Transverse colon (tissue), 4 donors: ENCODE measurements at regions not wholly inside any gene's neighbourhood (a gene's known extent, or its start where the extent isn't known, plus 50 kb on each side); places are given as distances from the start of the nearest gene placed in this dataset.

Experiments
- DNase-seq: peaks from one replicate; pipeline ENCODE4 v3.0.0-alpha.2; 2019
- H3K27ac ChIP-seq, 4 donors: fragments of 200-600 bp; sonication (generic); 2 replicates each; pipeline ENCODE4 v1.5.1; 2016 to 2018; ENCODE audit warnings: inconsistent platforms in 4 of 4
- H3K27me3 ChIP-seq: fragments of 200-600 bp; sonication (generic); 2 replicates; pipeline ENCODE4 v1.5.1; 2017; ENCODE audit warnings: inconsistent platforms
- H3K36me3 ChIP-seq, 4 donors: fragments of 200-600 bp; sonication (generic); 2 replicates each; pipeline ENCODE4 v1.5.1; 2017 to 2019; ENCODE audit warnings: inconsistent platforms in 4 of 4
- H3K4me1 ChIP-seq, 4 donors: fragments of 200-600 bp; sonication (generic); 2 replicates each; pipeline ENCODE4 v1.5.1; 2017 to 2020; ENCODE audit warnings: inconsistent platforms in 4 of 4
- H3K4me3 ChIP-seq, 4 donors: fragments of 200-600 bp; sonication (generic); 1 replicate in 1 of 4; 2 replicates in 3 of 4; pipeline versions ENCODE4 v1.5.1 to v1.6.1; 2017 to 2019; ENCODE audit warnings: inconsistent platforms in 4 of 4
- H3K9me3 ChIP-seq, 2 donors: fragments of 200-600 bp; sonication (generic); 2 replicates each; pipeline ENCODE4 v1.5.1; 2017 to 2019; ENCODE audit warnings: inconsistent platforms in 2 of 2
- EP300 ChIP-seq: sonication (generic); formaldehyde crosslinking; IDR thresholded peaks from one replicate; pipeline ENCODE4 v1.6.1; 2017; ENCODE audit warnings: antibody characterized with exemption, low read depth
- POLR2A ChIP-seq: fragments of 450-650 bp; IDR thresholded peaks from one replicate; pipeline ENCODE4 v1.6.1; 2016; ENCODE audit warnings: antibody characterized with exemption, mild to moderate bottlenecking, moderate library complexity
- POLR2AphosphoS5 ChIP-seq, 3 donors: sonication (generic); formaldehyde crosslinking; IDR thresholded peaks; one replicate each; pipeline ENCODE4 v1.6.1; 2016; ENCODE audit warnings: antibody characterized with exemption in 3 of 3
- WGBS, 2 donors: methylation state at CpG; one replicate each; pipeline ENCODE4 v1.1.5; 2018; ENCODE audit warnings: low coverage in 1 of 2; 5-methylcytosine and 5-hydroxymethylcytosine counted together
- in situ Hi-C, 4 donors: fragments of 200-750 bp; cut with MboI; loops; one replicate each; pipeline versions ENCODE4 v1.15.0 to v1.15.1; 2017; ENCODE audit warnings: low sequenced_read_pairs in 3 of 4, low pct_ligation_motif_present in 1 of 4, low pct_unique_long_range_greater_than_20kb in 1 of 4
- intact Hi-C: fragments of 100-400 bp; cut with DNase I; formaldehyde crosslinking; loops from one replicate; pipeline ENCODE4 v1.15.1; 2023; ENCODE audit warnings: low total_unique reads
- TF ChIP-seq, protein P1 (sequence below), 5 experiments: fragments of 200-600 bp in 3 of 5; fragments of 450-650 bp in 2 of 5; sonication (generic) in 3 of 5; IDR thresholded peaks; 1 replicate in 2 of 5; 2 replicates in 3 of 5; pipeline ENCODE4 v1.5.1; 2016 to 2017; ENCODE audit warnings: antibody characterized with exemption in 5 of 5, inconsistent platforms in 3 of 5, mild to moderate bottlenecking in 2 of 5, moderate library complexity in 1 of 5

DNA sequence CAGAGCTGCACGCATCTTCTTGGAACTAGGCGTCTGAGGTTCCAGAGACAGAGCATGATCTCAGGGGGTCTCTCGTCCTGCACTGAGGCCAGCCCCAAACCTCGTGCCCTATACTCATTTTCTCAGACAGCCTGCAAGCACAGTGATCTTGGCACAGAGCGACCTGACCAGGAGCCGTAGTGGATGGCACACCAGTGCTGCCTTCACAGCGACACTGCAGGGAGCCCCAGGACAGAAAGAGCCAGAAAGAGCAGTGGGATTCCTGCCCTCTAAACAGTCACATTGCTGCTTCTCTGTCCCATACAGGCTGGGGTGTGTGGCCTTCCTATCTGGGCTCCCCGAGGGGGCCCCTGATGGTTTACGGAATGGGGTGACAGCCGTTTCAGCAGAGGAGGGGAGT lies 131.0 kb downstream of the RBFOX3 start:
- Histone ChIP-seq H3K27ac (no peak overlapping the region), H3K4me1 (no peaks in the 10 kb centered on the region), H3K4me3 (no peak overlapping the region), H3K36me3 (no peaks in the 10 kb centered on the region), H3K9me3 (no peaks in the 10 kb centered on the region), H3K27me3 (peaks cover 41% of the 10 kb centered on the region)
- in situ Hi-C loops = no loop called here
- intact Hi-C loops = no loop called here
- TF ChIP-seq POLR2AphosphoS5 (IDR thresholded peaks at IDR 0.05) (no peak), EP300 (no peak), POLR2A (no peak)
- TF ChIP-seq, protein P1, sequence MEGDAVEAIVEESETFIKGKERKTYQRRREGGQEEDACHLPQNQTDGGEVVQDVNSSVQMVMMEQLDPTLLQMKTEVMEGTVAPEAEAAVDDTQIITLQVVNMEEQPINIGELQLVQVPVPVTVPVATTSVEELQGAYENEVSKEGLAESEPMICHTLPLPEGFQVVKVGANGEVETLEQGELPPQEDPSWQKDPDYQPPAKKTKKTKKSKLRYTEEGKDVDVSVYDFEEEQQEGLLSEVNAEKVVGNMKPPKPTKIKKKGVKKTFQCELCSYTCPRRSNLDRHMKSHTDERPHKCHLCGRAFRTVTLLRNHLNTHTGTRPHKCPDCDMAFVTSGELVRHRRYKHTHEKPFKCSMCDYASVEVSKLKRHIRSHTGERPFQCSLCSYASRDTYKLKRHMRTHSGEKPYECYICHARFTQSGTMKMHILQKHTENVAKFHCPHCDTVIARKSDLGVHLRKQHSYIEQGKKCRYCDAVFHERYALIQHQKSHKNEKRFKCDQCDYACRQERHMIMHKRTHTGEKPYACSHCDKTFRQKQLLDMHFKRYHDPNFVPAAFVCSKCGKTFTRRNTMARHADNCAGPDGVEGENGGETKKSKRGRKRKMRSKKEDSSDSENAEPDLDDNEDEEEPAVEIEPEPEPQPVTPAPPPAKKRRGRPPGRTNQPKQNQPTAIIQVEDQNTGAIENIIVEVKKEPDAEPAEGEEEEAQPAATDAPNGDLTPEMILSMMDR (IDR thresholded peaks at IDR 0.05) = no peak
- 62% methylated on average over 9 of the region's 10 CpGs; no CpG with 5 or more reads in 1 of the 2 donors for WGBS, 2 donors
- DNase-seq = no peak

DNA sequence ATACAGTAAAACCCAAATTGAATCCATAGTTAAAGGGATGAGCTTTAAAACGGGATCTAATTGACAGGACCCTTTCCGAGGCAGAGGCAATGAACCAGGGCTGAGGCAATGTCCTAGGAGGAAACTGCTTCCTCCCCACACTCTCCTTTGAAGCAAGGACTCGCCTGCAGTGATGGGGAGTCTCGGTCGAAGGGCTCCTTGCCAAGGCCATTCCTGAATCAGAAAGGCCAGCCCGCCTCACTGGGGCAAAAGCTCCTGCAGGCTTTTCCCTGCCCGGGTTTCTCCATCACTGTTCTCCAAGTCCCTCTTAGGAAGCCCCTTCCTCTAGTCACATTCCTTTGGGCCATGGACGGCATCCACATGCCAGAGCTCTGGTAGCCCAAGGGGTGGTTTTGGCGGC lies 132.0 kb downstream of the RBFOX3 start:
- no peak overlapping the region for H3K27ac ChIP-seq
- TF ChIP-seq, protein P1 (IDR thresholded peaks at IDR 0.05) = no peak
- TF ChIP-seq POLR2AphosphoS5 (IDR thresholded peaks at IDR 0.05) (no peak), EP300 (no peak), POLR2A (no peak)
- H3K36me3 ChIP-seq = no peaks in the 10 kb centered on the region
- in situ Hi-C loops (no loop called here), intact Hi-C loops (no loop called here)
- no peaks in the 10 kb centered on the region for H3K9me3 ChIP-seq
- no peak for DNase-seq
- no peaks in the 10 kb centered on the region for H3K4me1 ChIP-seq
- WGBS, 2 donors = 61% methylated on average over 9 of the region's 9 CpGs; no CpG with 5 or more reads in 1 of the 2 donors
- H3K27me3 ChIP-seq = peaks cover 31% of the 10 kb centered on the region
- no peak overlapping the region for H3K4me3 ChIP-seq

DNA sequence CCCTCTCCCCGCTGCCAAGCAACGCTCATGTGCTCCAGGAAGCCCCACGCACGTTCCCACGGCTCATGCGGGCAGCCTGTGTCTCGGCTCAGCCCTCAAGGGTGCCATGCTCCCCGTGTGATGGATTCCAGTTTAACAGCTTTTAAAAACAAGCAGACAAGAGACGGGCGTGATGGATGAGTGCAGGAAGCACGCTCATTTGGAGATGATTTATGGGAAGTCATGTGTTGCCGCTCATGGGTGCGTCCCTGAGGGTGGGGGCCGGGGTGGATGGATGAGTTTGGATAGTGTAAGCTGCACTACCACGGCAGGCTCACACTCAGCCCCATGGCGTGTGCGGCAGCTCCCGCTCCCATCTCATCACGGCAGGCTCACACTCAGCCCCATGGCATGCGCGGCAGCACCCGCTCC lies 132.8 kb downstream of the RBFOX3 start:
- intact Hi-C loops (no loop called here), in situ Hi-C loops (no loop called here)
- Histone ChIP-seq H3K4me1 (no peaks in the 10 kb centered on the region), H3K4me3 (no peak overlapping the region), H3K27me3 (peaks cover 30% of the 10 kb centered on the region), H3K36me3 (no peaks in the 10 kb centered on the region), H3K9me3 (no peaks in the 10 kb centered on the region), H3K27ac (no peak overlapping the region)
- no peak for DNase-seq
- no peak for TF ChIP-seq EP300
- TF ChIP-seq, protein P1 (IDR thresholded peaks at IDR 0.05) = no peak
- no peak for TF ChIP-seq POLR2A
- no peak for TF ChIP-seq POLR2AphosphoS5 (IDR thresholded peaks at IDR 0.05)
- WGBS, 2 donors = 38% methylated on average over 22 of the region's 22 CpGs; no CpG with 5 or more reads in 1 of the 2 donors

DNA sequence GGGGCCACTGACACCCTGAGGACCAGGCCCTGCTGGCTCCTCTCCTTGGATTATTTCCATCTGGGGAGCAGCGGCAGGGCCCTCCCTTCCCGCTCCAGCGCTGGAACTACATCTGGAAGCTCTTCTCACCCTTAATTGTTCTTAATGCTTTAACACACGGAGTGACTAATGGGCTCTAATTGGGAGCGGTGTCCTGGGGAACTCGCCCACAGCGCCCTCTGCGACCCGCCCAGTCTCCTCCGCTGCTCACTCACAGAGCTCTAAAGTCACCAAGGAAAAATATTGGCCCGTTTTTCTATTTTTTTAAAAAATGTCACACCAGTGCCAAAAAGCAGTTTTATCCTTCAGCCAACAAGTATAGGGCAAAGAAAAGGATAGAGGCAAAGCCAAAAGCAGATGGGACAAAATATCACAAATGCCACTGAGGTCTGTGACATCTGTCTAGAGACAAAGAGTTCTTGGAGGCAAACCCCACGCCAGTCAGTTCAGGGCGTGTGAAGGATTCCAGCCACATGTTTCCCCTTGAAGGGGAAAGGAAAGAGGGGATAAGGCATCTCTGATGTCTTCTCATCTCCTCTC lies 134.7 kb downstream of the RBFOX3 start:
- in situ Hi-C loops (no loop called here), intact Hi-C loops (no loop called here)
- H3K9me3 ChIP-seq = no peaks in the 10 kb centered on the region
- TF ChIP-seq POLR2AphosphoS5 (IDR thresholded peaks at IDR 0.05) (no peak), EP300 (no peak), POLR2A (no peak)
- TF ChIP-seq, protein P1 (IDR thresholded peaks at IDR 0.05) = no peak
- H3K36me3 ChIP-seq = no peaks in the 10 kb centered on the region
- WGBS, 2 donors = 55 to 60% methylated on average over 3 to 13 of the region's 13 CpGs
- DNase-seq = no peak
- H3K4me3 ChIP-seq = no peak overlapping the region
- peaks cover 15% of the 10 kb centered on the region for H3K27me3 ChIP-seq
- H3K27ac ChIP-seq = no peak overlapping the region
- H3K4me1 ChIP-seq = no peaks in the 10 kb centered on the region
